Naive thymus-derived CD4-positive, alpha-beta T cell (primary cell): ENCODE measurements at regions not wholly inside any gene's neighbourhood (a gene's known extent, or its start where the extent isn't known, plus 50 kb on each side); places are given as distances from the start of the nearest gene placed in this dataset.

Experiments
- ATAC-seq: fragments of 150-1000 bp; cut with Tn5 transposase; 2 replicates; pipeline ENCODE4 v1.10.0; 2021; ENCODE audit warnings: mild to moderate bottlenecking, moderate library complexity
- CTCF ChIA-PET: fragments of 350-600 bp; sonication (Branson Sonifier 250); formaldehyde crosslinking; loops from one replicate; lab custom pipeline; 2021; ENCODE audit warnings: antibody characterized with exemption; lab: Charles Lee
- POLR2A ChIA-PET: fragments of 350-600 bp; sonication (Branson Sonifier 250); formaldehyde crosslinking; loops from one replicate; lab custom pipeline; 2021; ENCODE audit warnings: antibody characterized with exemption, inconsistent platforms; lab: Charles Lee
- DNase-seq, 9 donors: peaks; one replicate each; pipeline versions ENCODE4 v3.0.0 to v3.0.0-alpha.2; 2020 to 2022; ENCODE audit warnings: mixed read lengths in 1 of 9
- H3K27ac ChIP-seq: one replicate; pipeline ENCODE4 v1.7.0; 2013; ENCODE audit warnings: mild to moderate bottlenecking, low read depth, low read length, moderate library complexity
- H3K27me3 ChIP-seq, 2 donors: one replicate each; pipeline ENCODE4 v1.7.0; 2013; ENCODE audit warnings: low read length in 2 of 2, mild to moderate bottlenecking in 2 of 2, moderate library complexity in 2 of 2; ENCODE audit not compliant: control insufficient read depth in 2 of 2, insufficient read depth in 2 of 2
- H3K36me3 ChIP-seq, 3 experiments: 1 replicate in 2 of 3; 2 replicates in 1 of 3; pipeline ENCODE4 v1.7.0; 2013; ENCODE audit warnings: low read length in 3 of 3, mild to moderate bottlenecking in 3 of 3, moderate library complexity in 1 of 3; ENCODE audit not compliant: insufficient read depth in 3 of 3, control insufficient read depth in 2 of 3
- H3K4me1 ChIP-seq, 2 donors: one replicate each; pipeline ENCODE4 v1.7.0; 2013; ENCODE audit warnings: low read length in 2 of 2, mild to moderate bottlenecking in 2 of 2, moderate library complexity in 1 of 2; ENCODE audit not compliant: control insufficient read depth in 2 of 2, insufficient read depth in 2 of 2
- H3K4me3 ChIP-seq: 2 replicates; pipeline ENCODE4 v1.7.0; 2013; ENCODE audit warnings: mild to moderate bottlenecking, low read length
- H3K9me3 ChIP-seq, 3 experiments: 1 replicate in 2 of 3; 2 replicates in 1 of 3; pipeline ENCODE4 v1.7.0; 2013; ENCODE audit warnings: low read length in 3 of 3; ENCODE audit not compliant: control insufficient read depth in 2 of 3
- H3K27ac Mint-ChIP-seq, 9 donors: one replicate each; pipeline ENCODE4 v1.8.0; 2020 to 2022; ENCODE audit warnings: mixed read lengths in 9 of 9, mild to moderate bottlenecking in 8 of 9, moderate library complexity in 5 of 9, inconsistent platforms in 2 of 9
- H3K27me3 Mint-ChIP-seq, 5 donors: one replicate each; pipeline ENCODE4 v1.8.0; 2021 to 2022; ENCODE audit warnings: mixed read lengths in 5 of 5, mild to moderate bottlenecking in 1 of 5
- H3K36me3 Mint-ChIP-seq, 5 donors: one replicate each; pipeline ENCODE4 v1.8.0; 2020 to 2022; ENCODE audit warnings: mixed read lengths in 5 of 5, mild to moderate bottlenecking in 3 of 5, inconsistent platforms in 1 of 5
- H3K4me1 Mint-ChIP-seq, 7 donors: one replicate each; pipeline ENCODE4 v1.8.0; 2020 to 2022; ENCODE audit warnings: mixed read lengths in 7 of 7, mild to moderate bottlenecking in 3 of 7, inconsistent platforms in 1 of 7
- H3K4me3 Mint-ChIP-seq, 10 donors: one replicate each; pipeline ENCODE4 v1.8.0; 2020 to 2022; ENCODE audit warnings: mild to moderate bottlenecking in 10 of 10, mixed read lengths in 10 of 10, moderate library complexity in 6 of 10, inconsistent platforms in 2 of 10
- H3K9me3 Mint-ChIP-seq, 11 donors: one replicate each; pipeline ENCODE4 v1.8.0; 2020 to 2022; ENCODE audit warnings: mixed read lengths in 11 of 11, mild to moderate bottlenecking in 4 of 11, inconsistent platforms in 1 of 11, moderate library complexity in 1 of 11
- intact Hi-C, 2 donors: fragments of 100-400 bp; cut with micrococcal nuclease; formaldehyde crosslinking; loops; one replicate each; pipeline ENCODE4 v1.15.1; 2023

GRCh38 chr22:47446821-47447810 lies 684.7 kb downstream of the TBC1D22A start:
- H3K4me3 ChIP-seq, result no peak overlapping the region
- H3K9me3 Mint-ChIP-seq, result peaks cover 0 to 18% (median 8%) of the 10 kb centered on the region in 11 donors
- no peaks in the 10 kb centered on the region for H3K4me1 ChIP-seq
- no peak overlapping the region for H3K4me3 Mint-ChIP-seq
- H3K9me3 ChIP-seq, result peaks cover 0 to 12% (median 0%) of the 10 kb centered on the region in 3 experiments
- H3K4me1 Mint-ChIP-seq, result peaks cover 0 to 6% (median 0%) of the 10 kb centered on the region in 7 donors
- H3K36me3 Mint-ChIP-seq, result peaks cover 0 to 3% (median 0%) of the 10 kb centered on the region in 5 donors
- CTCF ChIA-PET, result no interaction called here
- no peaks in the 10 kb centered on the region for H3K36me3 ChIP-seq
- peaks cover 0 to 30% (median 0%) of the 10 kb centered on the region in 5 donors for H3K27me3 Mint-ChIP-seq
- peak overlapping the region in 1 of 9 donors; percentile 2 for H3K27ac Mint-ChIP-seq
- no peak for ATAC-seq
- intact Hi-C loops, result no loop called here
- no peak overlapping the region for H3K27ac ChIP-seq
- H3K27me3 ChIP-seq, result no peaks in the 10 kb centered on the region
- no peak for DNase-seq
- POLR2A ChIA-PET, result no interaction called here

GRCh38 chr22:47446331-47446730 lies 683.9 kb downstream of the TBC1D22A start:
- ATAC-seq, result no peak
- intact Hi-C loops, result no loop called here
- Mint-ChIP-seq H3K27me3 (peaks cover 0 to 25% (median 0%) of the 10 kb centered on the region in 5 donors), H3K4me1 (peaks cover 0 to 6% (median 0%) of the 10 kb centered on the region in 7 donors), H3K36me3 (peaks cover 0 to 3% (median 0%) of the 10 kb centered on the region in 5 donors), H3K27ac (peak overlapping the region in 1 of 9 donors; percentile 2), H3K4me3 (no peak overlapping the region), H3K9me3 (peaks cover 0 to 24% (median 10%) of the 10 kb centered on the region in 11 donors)
- Histone ChIP-seq H3K27me3 (no peaks in the 10 kb centered on the region), H3K36me3 (no peaks in the 10 kb centered on the region), H3K4me3 (no peak overlapping the region), H3K27ac (no peak overlapping the region), H3K9me3 (peaks cover 0 to 14% (median 0%) of the 10 kb centered on the region in 3 experiments), H3K4me1 (no peaks in the 10 kb centered on the region)
- DNase-seq, result no peak
- POLR2A ChIA-PET, result no interaction called here
- CTCF ChIA-PET, result no interaction called here

- Histone ChIP-seq H3K27ac (no peak overlapping the region), H3K27me3 (no peaks in the 10 kb centered on the region), H3K36me3 (no peaks in the 10 kb centered on the region), H3K4me3 (no peak overlapping the region), H3K9me3 (peaks cover 0 to 15% (median 0%) of the 10 kb centered on the region in 3 experiments), H3K4me1 (no peaks in the 10 kb centered on the region)
- H3K27ac Mint-ChIP-seq, result peak overlapping the region in 1 of 9 donors; percentile 43
- POLR2A ChIA-PET, result no interaction called here
- CTCF ChIA-PET, result no interaction called here
- H3K27me3 Mint-ChIP-seq, result peaks cover 0 to 25% (median 0%) of the 10 kb centered on the region in 5 donors
- peaks cover 0 to 26% (median 10%) of the 10 kb centered on the region in 11 donors for H3K9me3 Mint-ChIP-seq
- intact Hi-C loops, result no loop called here
- DNase-seq (no peak), ATAC-seq (no peak)
- no peak overlapping the region for H3K4me3 Mint-ChIP-seq
- peaks cover 0 to 3% (median 0%) of the 10 kb centered on the region in 5 donors for H3K36me3 Mint-ChIP-seq
- H3K4me1 Mint-ChIP-seq, result peaks cover 0 to 6% (median 0%) of the 10 kb centered on the region in 7 donors
Measured at GRCh38 chr22:47445716-47446290, 683.4 kb downstream of the TBC1D22A start.

GRCh38 chr22:47445212-47445611 lies 682.8 kb downstream of the TBC1D22A start:
- no peak overlapping the region for H3K27ac Mint-ChIP-seq
- Histone ChIP-seq H3K27me3 (no peaks in the 10 kb centered on the region), H3K27ac (no peak overlapping the region), H3K9me3 (peaks cover 0 to 21% (median 0%) of the 10 kb centered on the region in 3 experiments), H3K4me3 (no peak overlapping the region), H3K36me3 (no peaks in the 10 kb centered on the region), H3K4me1 (no peaks in the 10 kb centered on the region)
- H3K9me3 Mint-ChIP-seq, result peaks cover 0 to 32% (median 11%) of the 10 kb centered on the region in 11 donors
- DNase-seq (no peak), ATAC-seq (no peak)
- intact Hi-C loops, result no loop called here
- H3K4me3 Mint-ChIP-seq, result no peak overlapping the region
- H3K4me1 Mint-ChIP-seq, result peaks cover 0 to 6% (median 0%) of the 10 kb centered on the region in 7 donors
- ChIA-PET CTCF (no interaction called here), POLR2A (no interaction called here)
- H3K36me3 Mint-ChIP-seq, result peaks cover 0 to 3% (median 0%) of the 10 kb centered on the region in 5 donors
- peaks cover 0 to 25% (median 0%) of the 10 kb centered on the region in 5 donors for H3K27me3 Mint-ChIP-seq

- Mint-ChIP-seq H3K4me3 (no peak overlapping the region), H3K27me3 (peaks cover 0 to 25% (median 0%) of the 10 kb centered on the region in 5 donors), H3K36me3 (peaks cover 0 to 3% (median 0%) of the 10 kb centered on the region in 5 donors), H3K9me3 (peaks cover 0 to 35% (median 12%) of the 10 kb centered on the region in 11 donors), H3K4me1 (peaks cover 0 to 6% (median 0%) of the 10 kb centered on the region in 7 donors), H3K27ac (no peak overlapping the region)
- Histone ChIP-seq H3K36me3 (no peaks in the 10 kb centered on the region), H3K9me3 (peaks cover 0 to 26% (median 0%) of the 10 kb centered on the region in 3 experiments), H3K27me3 (no peaks in the 10 kb centered on the region), H3K4me1 (no peaks in the 10 kb centered on the region), H3K4me3 (no peak overlapping the region), H3K27ac (no peak overlapping the region)
- ChIA-PET POLR2A (no interaction called here), CTCF (no interaction called here)
- DNase-seq (no peak), ATAC-seq (no peak)
- intact Hi-C loops, result no loop called here
Measured at GRCh38 chr22:47444746-47445065, 682.3 kb downstream of the TBC1D22A start.

- Histone ChIP-seq H3K36me3 (no peaks in the 10 kb centered on the region), H3K27ac (no peak overlapping the region), H3K4me3 (no peak overlapping the region), H3K9me3 (peaks cover 0 to 28% (median 0%) of the 10 kb centered on the region in 3 experiments), H3K4me1 (no peaks in the 10 kb centered on the region), H3K27me3 (no peaks in the 10 kb centered on the region)
- H3K4me3 Mint-ChIP-seq, result no peak overlapping the region
- ATAC-seq (no peak), DNase-seq (no peak)
- H3K9me3 Mint-ChIP-seq, result peaks cover 0 to 36% (median 12%) of the 10 kb centered on the region in 11 donors
- POLR2A ChIA-PET, result no interaction called here
- H3K27ac Mint-ChIP-seq, result no peak overlapping the region
- CTCF ChIA-PET, result no interaction called here
- H3K27me3 Mint-ChIP-seq, result peaks cover 0 to 19% (median 0%) of the 10 kb centered on the region in 5 donors
- intact Hi-C loops, result no loop called here
- peaks cover 0 to 6% (median 0%) of the 10 kb centered on the region in 7 donors for H3K4me1 Mint-ChIP-seq
- H3K36me3 Mint-ChIP-seq, result peaks cover 0 to 3% (median 0%) of the 10 kb centered on the region in 5 donors
Measured at GRCh38 chr22:47443836-47444745, 681.6 kb downstream of the TBC1D22A start.
